Anterior cingulate cortex (tissue), 58 donors: ENCODE measurements at regions not wholly inside any gene's neighbourhood (a gene's known extent, or its start where the extent isn't known, plus 50 kb on each side); places are given as distances from the start of the nearest gene placed in this dataset.
"Not testable (repeated sequence)": the region's sequence is repeated elsewhere in the genome, so short reads cannot be mapped to it uniquely, and the experiment has no call there.

Experiments used
- DNase-seq, 58 donors: peaks; one replicate each; lab custom pipeline; 2025; lab: John Stamatoyannopoulos, UW

GRCh38 chr6:156425359-156426020 is 351.7 kb upstream of the ARID1B start:
- no peak for DNase-seq

- DNase-seq: no peak
Measured at GRCh38 chr6:156423829-156424228, 353.3 kb upstream of the ARID1B start.

- no peak for DNase-seq
Measured at GRCh38 chr6:156423075-156423474, 354.1 kb upstream of the ARID1B start.

- DNase-seq: no peak
Measured at GRCh38 chr6:156421933-156422332, 355.2 kb upstream of the ARID1B start.

- DNase-seq: not testable (repeated sequence)
Measured at GRCh38 chr6:156421301-156421700, 355.9 kb upstream of the ARID1B start.

- DNase-seq: no peak
Measured at GRCh38 chr6:156420172-156420993, 356.8 kb upstream of the ARID1B start.

- no peak for DNase-seq
Measured at GRCh38 chr6:156419594-156419993, 357.6 kb upstream of the ARID1B start.

- no peak for DNase-seq
Measured at GRCh38 chr6:156418253-156418652, 358.9 kb upstream of the ARID1B start.

- DNase-seq: no peak
Measured at GRCh38 chr6:156416391-156416790, 360.8 kb upstream of the ARID1B start.

- DNase-seq: no peak
Measured at GRCh38 chr6:156413154-156413553, 364.0 kb upstream of the ARID1B start.

- no peak for DNase-seq
Measured at GRCh38 chr6:156410649-156411048, 366.5 kb upstream of the ARID1B start.

GRCh38 chr6:156408655-156409054 is 368.5 kb upstream of the ARID1B start:
- no peak for DNase-seq

- DNase-seq: no peak
Measured at GRCh38 chr6:156407334-156407733, 369.8 kb upstream of the ARID1B start.

- DNase-seq: no peak
Measured at GRCh38 chr6:156406688-156407087, 370.5 kb upstream of the ARID1B start.

GRCh38 chr6:156406099-156406498 is 371.1 kb upstream of the ARID1B start:
- DNase-seq: no peak

- DNase-seq: no peak
Measured at GRCh38 chr6:156402628-156403027, 374.6 kb upstream of the ARID1B start.

- DNase-seq: no peak
Measured at GRCh38 chr6:156402227-156402626, 375.0 kb upstream of the ARID1B start.

GRCh38 chr6:156400487-156400886 is 376.7 kb upstream of the ARID1B start:
- no peak for DNase-seq

- no peak for DNase-seq
Measured at GRCh38 chr6:156398966-156399365, 378.2 kb upstream of the ARID1B start.

GRCh38 chr6:156398371-156398770 is 378.8 kb upstream of the ARID1B start:
- no peak for DNase-seq

GRCh38 chr6:156396791-156397418 is 380.3 kb upstream of the ARID1B start:
- DNase-seq: no peak
